H1 (cell line): ENCODE measurements at regions not wholly inside any gene's neighbourhood (a gene's known extent, or its start where the extent isn't known, plus 50 kb on each side); places are given as distances from the start of the nearest gene placed in this dataset.

ENCODE experiments used
- CTCF ChIA-PET: fragments of 300-600 bp; sonication (Branson Sonifier 250); formaldehyde crosslinking; loops from one replicate; lab custom pipeline; 2021; ENCODE audit not compliant: partially characterized antibody; lab: Charles Lee
- POLR2A ChIA-PET: fragments of 300-600 bp; sonication (Branson Sonifier 250); formaldehyde crosslinking; loops from one replicate; lab custom pipeline; 2021; ENCODE audit warnings: inconsistent platforms; ENCODE audit not compliant: partially characterized antibody; lab: Charles Lee
- DNase-seq, 2 experiments: peaks; one replicate each; pipeline versions ENCODE4 v3.0.0 to v3.0.0-alpha.2; 2010 to 2022; ENCODE audit warnings: low spot score in 2 of 2, low read depth in 1 of 2, mixed read lengths in 1 of 2
- FAIRE-seq: peaks from 2 replicates; lab custom pipeline; 2011; peaks lifted over from hg19 to GRCh38; lab: Jason Lieb, UNC
- H2AFZ ChIP-seq: 2 replicates; pipeline ENCODE4 v1.8.1; 2012; ENCODE audit warnings: low read length, inconsistent platforms
- H2AK5ac ChIP-seq: 2 replicates; pipeline ENCODE4 v1.6.1; 2013; ENCODE audit warnings: low read depth, low read length
- H2BK120ac ChIP-seq: replicated peaks from 2 replicates; pipeline ENCODE3; 2013; ENCODE audit warnings: low read depth, low read length, inconsistent platforms
- H2BK12ac ChIP-seq: 2 replicates; pipeline ENCODE4 v1.6.1; 2013; ENCODE audit warnings: low read depth, low read length
- H2BK15ac ChIP-seq: 2 replicates; pipeline ENCODE4 v1.6.1; 2013; ENCODE audit warnings: low read length
- H2BK20ac ChIP-seq: 2 replicates; pipeline ENCODE4 v1.6.1; 2013; ENCODE audit warnings: low read length
- H2BK5ac ChIP-seq: 2 replicates; pipeline ENCODE4 v1.6.1; 2013; ENCODE audit warnings: low read depth, low read length
- H3K14ac ChIP-seq: 2 replicates; pipeline ENCODE4 v1.6.1; 2013; ENCODE audit warnings: inconsistent platforms; ENCODE audit not compliant: insufficient read length
- H3K18ac ChIP-seq: 2 replicates; pipeline ENCODE4 v1.6.1; 2013; ENCODE audit warnings: low read length; ENCODE audit errors: extremely low read depth
- H3K23ac ChIP-seq: 2 replicates; pipeline ENCODE4 v1.6.1; 2013; ENCODE audit warnings: inconsistent platforms; ENCODE audit not compliant: insufficient read length
- H3K23me2 ChIP-seq: 2 replicates; pipeline ENCODE4 v1.6.1; 2013; ENCODE audit warnings: low read depth, low read length
- H3K27ac ChIP-seq: 2 replicates; pipeline ENCODE4 v1.6.1; 2011; ENCODE audit warnings: low read depth, low read length, inconsistent platforms
- H3K27me3 ChIP-seq, 4 experiments: replicated peaks in 1 of 4; 1 replicate in 1 of 4; 2 replicates in 3 of 4; pipeline versions ENCODE4 v1.6.1 to v1.8.1; 2011 to 2013; ENCODE audit warnings: low read length in 3 of 4, mild to moderate bottlenecking in 3 of 4, inconsistent platforms in 2 of 4, mixed read lengths in 2 of 4, moderate library complexity in 1 of 4; ENCODE audit not compliant: control insufficient read depth in 3 of 4, insufficient read depth in 3 of 4; ENCODE audit errors: extremely low read depth in 1 of 4
- H3K36me3 ChIP-seq, 4 experiments: 2 replicates each; pipeline versions ENCODE4 v1.6.1 to v1.8.1; 2011 to 2013; ENCODE audit warnings: mild to moderate bottlenecking in 4 of 4, low read length in 3 of 4, moderate library complexity in 2 of 4, control low read depth in 1 of 4, inconsistent platforms in 1 of 4; ENCODE audit not compliant: insufficient read depth in 4 of 4, control insufficient read depth in 2 of 4
- H3K4ac ChIP-seq: replicated peaks from 2 replicates; pipeline ENCODE3; 2013; ENCODE audit warnings: low read length, low read depth, mixed read lengths, inconsistent platforms; ENCODE audit not compliant: insufficient read length
- H3K4me1 ChIP-seq, 4 experiments: replicated peaks in 1 of 4; 1 replicate in 1 of 4; 2 replicates in 3 of 4; pipeline versions ENCODE4 v1.6.1 to v1.8.1; 2011 to 2013; ENCODE audit warnings: low read length in 3 of 4, inconsistent platforms in 2 of 4, mixed read lengths in 1 of 4; ENCODE audit not compliant: insufficient read depth in 4 of 4, control insufficient read depth in 3 of 4
- H3K4me2 ChIP-seq, 2 experiments: 2 replicates each; pipeline versions ENCODE4 v1.6.1 to v1.8.1; 2011 to 2013; ENCODE audit warnings: low read depth in 2 of 2, low read length in 2 of 2, control low read depth in 1 of 2, inconsistent platforms in 1 of 2, mild to moderate bottlenecking in 1 of 2; ENCODE audit not compliant: insufficient read depth in 1 of 2
- H3K4me3 ChIP-seq, 4 experiments: fragments of 200-600, 300-600 bp in 1 of 4; sonication (generic), shearing (Covaris generic), sonication (Bioruptor Twin) in 1 of 4; 2 replicates each; pipeline versions ENCODE4 v1.5.1 to v1.8.1; 2011 to 2016; ENCODE audit warnings: low read length in 4 of 4, low read depth in 3 of 4, control low read depth in 2 of 4, inconsistent platforms in 2 of 4, mild to moderate bottlenecking in 2 of 4, mixed read lengths in 1 of 4, moderate library complexity in 1 of 4; ENCODE audit not compliant: insufficient read depth in 2 of 4; ENCODE audit errors: extremely low read depth in 1 of 4
- H3K56ac ChIP-seq: replicated peaks from 2 replicates; pipeline ENCODE3; 2013; ENCODE audit warnings: low read depth, mild to moderate bottlenecking, mixed read lengths, low read length, inconsistent platforms; ENCODE audit not compliant: insufficient read length
- H3K79me1 ChIP-seq: 2 replicates; pipeline ENCODE4 v1.6.1; 2013; ENCODE audit warnings: low read depth, low read length, control low read depth
- H3K79me2 ChIP-seq, 2 experiments: 2 replicates each; pipeline versions ENCODE4 v1.6.1 to v1.8.1; 2012 to 2013; ENCODE audit warnings: low read length in 2 of 2, mild to moderate bottlenecking in 2 of 2, inconsistent platforms in 1 of 2; ENCODE audit not compliant: insufficient read depth in 2 of 2, control insufficient read depth in 1 of 2
- H3K9ac ChIP-seq, 4 experiments: replicated peaks in 1 of 4; 1 replicate in 1 of 4; 2 replicates in 3 of 4; pipeline versions ENCODE4 v1.6.1 to v1.8.1; 2011 to 2013; ENCODE audit warnings: low read depth in 3 of 4, low read length in 3 of 4, control low read depth in 2 of 4, mild to moderate bottlenecking in 2 of 4, moderate library complexity in 2 of 4, inconsistent platforms in 1 of 4; ENCODE audit errors: extremely low read depth in 1 of 4
- H3K9me3 ChIP-seq, 2 experiments: 2 replicates each; pipeline versions ENCODE4 v1.6.1 to v1.8.1; 2012 to 2013; ENCODE audit warnings: mild to moderate bottlenecking in 2 of 2, moderate library complexity in 2 of 2, control low read depth in 1 of 2, inconsistent platforms in 1 of 2, low read depth in 1 of 2, low read length in 1 of 2, mixed read lengths in 1 of 2; ENCODE audit not compliant: insufficient read depth in 2 of 2
- H4K20me1 ChIP-seq, 2 experiments: replicated peaks in 1 of 2; 2 replicates each; pipeline versions ENCODE3 to v1.8.1; 2011 to 2013; ENCODE audit warnings: inconsistent platforms in 2 of 2, low read length in 2 of 2, mild to moderate bottlenecking in 1 of 2; ENCODE audit not compliant: insufficient read depth in 2 of 2, control insufficient read depth in 1 of 2
- H4K5ac ChIP-seq: 2 replicates; pipeline ENCODE4 v1.6.1; 2013; ENCODE audit warnings: low read length, low read depth, mixed read lengths, inconsistent platforms; ENCODE audit not compliant: insufficient read length
- H4K8ac ChIP-seq: 2 replicates; pipeline ENCODE4 v1.8.0; 2013; ENCODE audit warnings: mild to moderate bottlenecking, moderate library complexity, low read length, inconsistent platforms; ENCODE audit not compliant: insufficient read depth; ENCODE audit errors: extremely low read depth
- H4K91ac ChIP-seq: replicated peaks from 2 replicates; pipeline ENCODE3; 2013; ENCODE audit warnings: low read length, mixed read lengths, inconsistent platforms; ENCODE audit not compliant: insufficient read length
- CHD2 ChIP-seq: IDR thresholded peaks from 2 replicates; pipeline ENCODE4 v1.6.1; 2012; ENCODE audit warnings: low read length, improper control_type of control experiment
- HDAC6 ChIP-seq: IDR thresholded peaks from one replicate; pipeline ENCODE4 v1.7.1; 2012; ENCODE audit warnings: low read depth, mild to moderate bottlenecking, inconsistent platforms, low read length, moderate library complexity
- TBP ChIP-seq: IDR thresholded peaks from 2 replicates; pipeline ENCODE4 v1.6.1; 2011; ENCODE audit warnings: low read depth, low read length, improper control_type of control experiment
- WGBS, 2 experiments: shearing (Covaris generic) in 1 of 2; methylation state at CpG; one replicate each; pipeline versions ENCODE4 v1.1.6 to v1.1.7; 2013 to 2015; ENCODE audit warnings: low lambda C conversion rate in 2 of 2, mixed read lengths in 2 of 2, inconsistent platforms in 1 of 2, low coverage in 1 of 2, missing lambda C conversion rate in 1 of 2; ENCODE audit not compliant: insufficient replicate concordance in 2 of 2, insufficient coverage in 1 of 2, insufficient read length in 1 of 2; ENCODE audit errors: extremely low coverage in 1 of 2, missing lambda C conversion rate in 1 of 2; 5-methylcytosine and 5-hydroxymethylcytosine counted together

GRCh38 chrX:40513835-40514234 is 66.9 kb upstream of the ATP6AP2 start:
- Histone ChIP-seq H3K4me1 (no peaks in the 10 kb centered on the region), H4K20me1 (no peaks in the 10 kb centered on the region), H3K18ac (no peak overlapping the region), H2BK15ac (no peak overlapping the region), H3K23me2 (no peaks in the 10 kb centered on the region), H3K27ac (no peak overlapping the region), H3K56ac (no peak overlapping the region), H4K5ac (no peak overlapping the region), H2BK20ac (no peak overlapping the region), H3K4me3 (no peak overlapping the region), H2AK5ac (no peak overlapping the region), H3K23ac (no peak overlapping the region), H2BK12ac (no peak overlapping the region), H2BK5ac (no peak overlapping the region), H3K36me3 (no peaks in the 10 kb centered on the region), H2AFZ (no peak overlapping the region), H3K4ac (no peak overlapping the region), H3K9ac (no peak overlapping the region), H3K79me1 (no peaks in the 10 kb centered on the region), H3K14ac (no peak overlapping the region), H3K79me2 (no peaks in the 10 kb centered on the region), H4K8ac (no peak overlapping the region), H3K4me2 (no peak overlapping the region), H3K27me3 (no peaks in the 10 kb centered on the region), H3K9me3 (no peaks in the 10 kb centered on the region), H2BK120ac (no peak overlapping the region), H4K91ac (no peak overlapping the region)
- DNase-seq (no peak), FAIRE-seq (no peak)
- ChIA-PET POLR2A (no interaction called here), CTCF (no interaction called here)
- 88% methylated on average over 4 of the region's 7 CpGs; no CpG with 5 or more reads in 1 of the 2 experiments for whole genome bisulfite sequencing, 2 experiments
- TF ChIP-seq CHD2 (no peak), TBP (no peak), HDAC6 (no peak)
